Endothelial cell of umbilical vein (primary cell): ENCODE measurements at regions not wholly inside any gene's neighbourhood (a gene's known extent, or its start where the extent isn't known, plus 50 kb on each side); places are given as distances from the start of the nearest gene placed in this dataset.
"Not testable (repeated sequence)": the region's sequence is repeated elsewhere in the genome, so short reads cannot be mapped to it uniquely, and the experiment has no call there.

Source experiments
- BruUV-seq: library from RNA; stranded (reverse); fragments of 400-500 nt; replicated peaks from 2 replicates; lab custom pipeline; 2021; lab: Mats Ljungman, UMichigan
- CTCF ChIA-PET: fragments of 300-600, 350-600 bp; sonication (Branson Sonifier 250); formaldehyde crosslinking; loops from one replicate; lab custom pipeline; 2021; ENCODE audit warnings: antibody characterized with exemption, inconsistent platforms; lab: Charles Lee
- POLR2A ChIA-PET: fragments of 300-600, 350-600 bp; sonication (Branson Sonifier 250); formaldehyde crosslinking; loops from one replicate; lab custom pipeline; 2021; ENCODE audit warnings: antibody characterized with exemption, inconsistent platforms; lab: Charles Lee
- DNase-seq: peaks from one replicate; pipeline ENCODE4 v3.0.0-alpha.2; 2011; ENCODE audit warnings: low read depth, low spot score
- FAIRE-seq: peaks from 2 replicates; lab custom pipeline; 2011; peaks lifted over from hg19 to GRCh38; lab: Jason Lieb, UNC
- H2AFZ ChIP-seq: 2 replicates; pipeline ENCODE4 v1.6.0; 2012; ENCODE audit warnings: low read depth, low read length, control low read depth, inconsistent platforms
- H3K27ac ChIP-seq: 2 replicates; pipeline ENCODE4 v1.5.1; 2011; ENCODE audit warnings: low read depth, mild to moderate bottlenecking, control low read depth, low read length, moderate library complexity; ENCODE audit not compliant: insufficient read depth
- H3K27me3 ChIP-seq, 2 experiments: 2 replicates each; pipeline versions ENCODE4 v1.6.0 to v1.6.1; 2011; ENCODE audit warnings: low read length in 2 of 2, mixed read lengths in 1 of 2; ENCODE audit not compliant: control insufficient read depth in 2 of 2, insufficient read depth in 2 of 2
- H3K36me3 ChIP-seq, 2 experiments: 2 replicates in 1 of 2; 3 replicates in 1 of 2; pipeline ENCODE4 v1.5.1; 2011; ENCODE audit warnings: low read length in 2 of 2, mild to moderate bottlenecking in 1 of 2, moderate library complexity in 1 of 2; ENCODE audit not compliant: control insufficient read depth in 2 of 2, insufficient read depth in 2 of 2; ENCODE audit errors: extremely low read depth in 1 of 2
- H3K4me1 ChIP-seq: 3 replicates; pipeline ENCODE4 v1.5.1; 2011; ENCODE audit warnings: mild to moderate bottlenecking, low read length; ENCODE audit not compliant: control insufficient read depth, insufficient read depth; ENCODE audit errors: extremely low read depth
- H3K4me2 ChIP-seq: 2 replicates; pipeline ENCODE4 v1.6.1; 2011; ENCODE audit warnings: low read length, control low read depth, mixed read lengths; ENCODE audit not compliant: insufficient read depth
- H3K4me3 ChIP-seq, 3 experiments: fragments of 200-600 bp in 1 of 3; sonication (generic), shearing (Covaris generic) in 1 of 3; replicated peaks in 1 of 3; 2 replicates each; pipeline ENCODE4 v1.5.1; 2011 to 2016; ENCODE audit warnings: control low read depth in 3 of 3, low read length in 3 of 3, mild to moderate bottlenecking in 2 of 3, inconsistent platforms in 1 of 3, low read depth in 1 of 3, moderate library complexity in 1 of 3; ENCODE audit not compliant: insufficient read depth in 1 of 3
- H3K79me2 ChIP-seq: 2 replicates; pipeline ENCODE4 v1.6.0; 2012; ENCODE audit warnings: low read length, inconsistent platforms; ENCODE audit not compliant: control insufficient read depth, insufficient read depth
- H3K9ac ChIP-seq: replicated peaks from 2 replicates; pipeline ENCODE3; 2011; ENCODE audit warnings: low read length, control low read depth; ENCODE audit not compliant: insufficient read depth; ENCODE audit errors: extremely low read depth
- H3K9me1 ChIP-seq: replicated peaks from 3 replicates; pipeline ENCODE4 v1.6.0; 2011; ENCODE audit warnings: mild to moderate bottlenecking, low read length; ENCODE audit not compliant: control insufficient read depth, insufficient read depth; ENCODE audit errors: extremely low read depth
- H3K9me3 ChIP-seq: replicated peaks from 2 replicates; pipeline ENCODE4 v1.5.1; 2012; ENCODE audit warnings: low read length, inconsistent platforms; ENCODE audit not compliant: control insufficient read depth, insufficient read depth
- H4K20me1 ChIP-seq: replicated peaks from 2 replicates; pipeline ENCODE3; 2011; ENCODE audit warnings: mild to moderate bottlenecking, low read length; ENCODE audit not compliant: control insufficient read depth, insufficient read depth; ENCODE audit errors: extremely low read depth
- CTCF ChIP-seq, 2 donors: IDR thresholded peaks; 1 replicate in 1 of 2; 2 replicates in 1 of 2; pipeline ENCODE4 v1.5.1; 2011; ENCODE audit warnings: low read length in 2 of 2, mild to moderate bottlenecking in 2 of 2, moderate library complexity in 2 of 2, control low read depth in 1 of 2, inconsistent platforms in 1 of 2, low read depth in 1 of 2; ENCODE audit not compliant: insufficient read depth in 1 of 2; ENCODE audit errors: extremely low read depth in 1 of 2
- EZH2 ChIP-seq: IDR thresholded peaks from 2 replicates; pipeline ENCODE4 v1.6.1; 2012; ENCODE audit warnings: borderline replicate concordance, low read depth, mild to moderate bottlenecking, moderate library complexity, low read length, inconsistent platforms; ENCODE audit not compliant: severe bottlenecking
- FOS ChIP-seq: IDR thresholded peaks from 2 replicates; pipeline ENCODE4 v1.6.1; 2011; ENCODE audit warnings: mild to moderate bottlenecking, low read length, moderate library complexity, borderline replicate concordance; ENCODE audit not compliant: insufficient read depth
- GATA2 ChIP-seq: IDR thresholded peaks from 2 replicates; pipeline ENCODE4 v1.7.0; 2011; ENCODE audit warnings: low read depth, mild to moderate bottlenecking, moderate library complexity, mixed read lengths, low read length; ENCODE audit not compliant: insufficient read length, insufficient read depth
- JUN ChIP-seq: IDR thresholded peaks from 2 replicates; pipeline ENCODE4 v1.6.1; 2011; ENCODE audit warnings: borderline replicate concordance, low read depth; ENCODE audit not compliant: insufficient read length, insufficient read depth
- MAX ChIP-seq: IDR thresholded peaks from 2 replicates; pipeline ENCODE4 v1.6.1; 2011; ENCODE audit not compliant: insufficient read depth, insufficient read length
- MYC ChIP-seq: IDR thresholded peaks from one replicate; pipeline ENCODE4 v1.6.1; 2011; ENCODE audit warnings: mild to moderate bottlenecking, low read depth, low read length
- POLR2A ChIP-seq: IDR thresholded peaks from 2 replicates; pipeline ENCODE4 v1.6.1; 2012; ENCODE audit warnings: low read depth, mild to moderate bottlenecking, control low read depth, low read length
- POLR2AphosphoS5 ChIP-seq: IDR thresholded peaks from 2 replicates; pipeline ENCODE4 v1.6.1; 2012; ENCODE audit warnings: low read depth, mild to moderate bottlenecking, control low read depth, low read length, moderate library complexity; ENCODE audit not compliant: insufficient read depth
- dilution Hi-C: fragments of 300-500 bp; cut with MboI; formaldehyde crosslinking; loops from one replicate; pipeline ENCODE4 v1.15.0; 2019; ENCODE audit warnings: low sequenced_read_pairs; ENCODE audit not compliant: extremely low pct_ligation_motif_present
- intact Hi-C: fragments of 100-400 bp; cut with micrococcal nuclease; formaldehyde crosslinking; loops from one replicate; pipeline ENCODE4 v1.10.0; 2022

GRCh38 chr15:36161771-36162212, 417.6 kb upstream of the CDIN1 start:
- intact Hi-C loops (no loop called here), dilution Hi-C loops (no loop called here)
- Histone ChIP-seq H3K4me2 (no peak overlapping the region), H3K4me3 (no peak overlapping the region), H3K36me3 (no peaks in the 10 kb centered on the region), H2AFZ (no peak overlapping the region), H3K9me1 (no peaks in the 10 kb centered on the region), H3K27me3 (peaks cover 2 to 4% of the 10 kb centered on the region in 2 experiments), H4K20me1 (no peaks in the 10 kb centered on the region), H3K4me1 (no peaks in the 10 kb centered on the region), H3K9ac (no peak overlapping the region), H3K79me2 (no peaks in the 10 kb centered on the region), H3K27ac (no peak overlapping the region), H3K9me3 (no peaks in the 10 kb centered on the region)
- CTCF ChIA-PET: no interaction called here
- DNase-seq (no peak), FAIRE-seq (no peak)
- POLR2A ChIA-PET: no interaction called here
- BruUV-seq: no TSS peak
- no peak for TF ChIP-seq MYC
- no peak for TF ChIP-seq MAX
- TF ChIP-seq FOS: no peak
- TF ChIP-seq POLR2AphosphoS5: no peak
- no peak for TF ChIP-seq JUN
- no peak for TF ChIP-seq POLR2A
- no peak for TF ChIP-seq EZH2
- TF ChIP-seq GATA2: no peak
- no peak for TF ChIP-seq CTCF (IDR thresholded peaks at IDR 0.05; ENCODE audit: extremely low read depth in 1 of 2, insufficient read depth in 1 of 2, low read depth in 1 of 2, low read length in 2 of 2)

- dilution Hi-C loops, CTCF ChIA-PET, H3K9me3 ChIP-seq, DNase-seq, H2AFZ ChIP-seq, H3K36me3 ChIP-seq, H3K4me2 ChIP-seq, H3K27ac ChIP-seq, BruUV-seq, POLR2A ChIA-PET, H3K9me1 ChIP-seq, H3K4me1 ChIP-seq, H3K4me3 ChIP-seq, H3K27me3 ChIP-seq, intact Hi-C loops, H3K9ac ChIP-seq, H4K20me1 ChIP-seq, FAIRE-seq, H3K79me2 ChIP-seq: not testable (repeated sequence)
Observed at GRCh38 chr15:36163983-36164382, 415.4 kb upstream of the CDIN1 start.
